GM12873 (cell line): ENCODE measurements at regions not wholly inside any gene's neighbourhood (a gene's known extent, or its start where the extent isn't known, plus 50 kb on each side); places are given as distances from the start of the nearest gene placed in this dataset.

Experiments
- CTCF ChIP-seq: IDR thresholded peaks from 2 replicates; pipeline ENCODE4 v1.5.1; 2012; ENCODE audit warnings: low read depth, mild to moderate bottlenecking, moderate library complexity, low read length, control low read depth; ENCODE audit not compliant: insufficient read depth; ENCODE audit errors: missing control alignments

DNA sequence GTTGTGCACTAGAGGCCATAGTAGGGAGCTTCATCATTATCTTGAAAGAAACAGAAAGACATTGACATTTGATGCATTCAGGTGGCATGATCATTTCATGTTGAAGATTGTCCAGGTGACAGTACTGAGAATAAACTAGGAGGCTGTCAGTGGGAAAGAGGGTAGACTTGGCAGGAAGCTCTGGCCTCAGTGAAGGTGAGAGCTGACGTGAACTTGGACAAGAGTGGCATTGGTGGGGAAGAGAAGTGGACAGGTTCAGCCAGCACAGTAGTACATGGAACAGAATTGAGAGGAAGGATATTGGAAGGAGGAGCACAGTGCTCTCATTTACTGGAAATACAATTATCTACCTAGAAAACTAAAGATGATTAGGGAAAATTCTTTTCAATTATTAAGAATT is 245.2 kb downstream of the CYRIA start:
- TF ChIP-seq CTCF, result no peak

DNA sequence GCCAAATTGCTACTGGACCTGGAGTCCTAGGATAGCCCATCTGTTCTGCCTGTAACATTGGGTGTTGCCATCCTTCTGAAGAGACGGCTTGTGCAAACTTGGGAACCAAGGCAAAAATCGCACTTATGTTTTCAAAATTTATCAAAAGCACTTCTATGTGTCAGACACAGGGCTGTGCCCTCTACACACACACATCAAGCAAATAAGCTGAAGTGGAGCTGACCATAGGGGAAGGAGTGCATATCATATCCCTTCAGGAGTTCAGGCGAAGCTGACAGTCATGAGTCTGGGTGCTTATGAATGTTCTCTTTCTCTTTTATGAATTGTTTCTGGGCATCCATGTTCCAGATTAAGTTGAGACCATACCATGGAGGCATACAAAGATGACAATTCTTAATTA is 247.9 kb downstream of the CYRIA start:
- TF ChIP-seq CTCF, result no peak

- no peak for TF ChIP-seq CTCF
Measured at GRCh38 chr2:16416651-16417050, 249.0 kb downstream of the CYRIA start.

GRCh38 chr2:16413947-16414346 is 251.7 kb downstream of the CYRIA start:
- TF ChIP-seq CTCF, result no peak

GRCh38 chr2:16413285-16413684 is 252.3 kb downstream of the CYRIA start:
- no peak for TF ChIP-seq CTCF

DNA sequence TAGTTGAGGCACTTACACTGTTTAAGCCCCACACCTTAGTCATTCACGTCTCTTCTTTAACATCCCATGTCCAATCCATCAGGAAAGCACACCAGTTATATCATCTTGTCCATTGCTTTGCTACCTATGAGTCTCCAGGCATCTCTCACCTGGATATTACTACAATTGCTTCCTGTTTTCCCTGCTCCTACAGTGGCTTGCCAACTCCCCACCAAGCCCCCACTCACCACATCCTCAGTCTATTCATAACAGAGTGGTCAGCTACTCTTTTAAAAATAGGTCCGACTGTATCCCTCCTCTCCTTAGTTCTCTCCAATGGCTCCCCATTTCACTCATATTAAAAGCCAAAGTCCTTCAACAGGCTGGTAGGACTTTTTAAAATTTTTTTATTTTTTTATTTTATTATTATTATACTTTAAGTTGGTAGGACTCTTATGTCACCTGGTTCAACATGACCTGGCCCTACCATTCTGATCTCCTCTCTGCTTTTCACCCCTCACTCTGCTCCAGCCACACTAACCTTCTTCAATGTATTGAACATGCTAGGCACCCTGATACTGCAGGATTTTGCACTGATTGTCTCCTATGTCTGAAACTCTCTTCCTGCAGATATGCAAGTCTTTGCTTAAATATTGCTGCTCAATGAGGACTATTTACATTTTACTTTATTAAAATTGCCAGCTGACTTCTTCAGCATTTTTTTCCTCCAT is 253.2 kb downstream of the CYRIA start:
- TF ChIP-seq CTCF, result no peak

- no peak for TF ChIP-seq CTCF
Measured at GRCh38 chr2:16411788-16412187, 253.8 kb downstream of the CYRIA start.

DNA sequence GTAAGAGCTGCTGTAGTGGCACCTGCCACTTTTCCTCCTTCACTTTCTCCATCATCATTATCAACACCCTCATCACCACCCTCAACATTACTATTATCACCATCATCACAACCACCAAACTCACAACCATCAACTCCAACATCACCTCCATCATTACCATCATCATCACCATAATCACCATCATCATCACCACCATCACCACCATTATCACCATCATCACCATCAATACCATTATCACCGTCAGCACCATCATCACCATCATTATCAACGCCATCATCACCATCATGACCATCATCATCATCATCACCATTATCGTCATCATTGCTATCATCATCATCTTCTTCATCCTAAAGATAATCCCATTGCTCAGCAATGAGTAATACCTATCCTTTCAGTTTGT is 255.8 kb downstream of the CYRIA start:
- no peak for TF ChIP-seq CTCF
